ENCODE measurements at regions not wholly inside any gene's neighbourhood (a gene's known extent, or its start where the extent isn't known, plus 50 kb on each side); places are given as distances from the start of the nearest gene placed in this dataset.

DNA sequence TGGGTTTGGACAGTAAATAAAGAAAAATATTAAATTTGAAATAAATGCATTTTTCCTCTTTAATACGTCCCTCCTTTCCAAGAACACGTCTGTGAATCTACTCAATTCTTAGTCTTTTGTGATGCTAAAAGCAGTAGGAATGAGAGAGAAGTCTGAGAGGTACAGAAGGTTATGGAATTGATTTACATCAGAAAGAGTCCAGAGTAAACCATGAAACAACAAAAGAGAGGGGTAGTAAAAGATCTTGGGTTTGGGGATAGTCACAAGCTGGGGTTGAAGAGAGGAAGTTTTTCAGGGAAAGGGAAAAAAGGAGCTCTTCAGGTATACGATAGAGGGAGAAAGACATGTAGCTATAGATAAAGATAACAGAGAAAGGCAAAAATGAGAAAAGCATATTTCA lies 215.4 kb downstream of the RAB28 start:
- no peak overlapping the region for H3K4me2 ChIP-seq (ENCODE audit: low read length)
- no peaks in the 10 kb centered on the region for H3K4me1 ChIP-seq (ENCODE audit: insufficient read depth, low read length)
- no peak overlapping the region for H3K27ac ChIP-seq (ENCODE audit: low read length)
- no peak for TF ChIP-seq EZH2 (IDR thresholded peaks at IDR 0.05; ENCODE audit: low read length, unreplicated experiment)
- no peak for TF ChIP-seq EZH2phosphoT487 (IDR thresholded peaks at IDR 0.05; ENCODE audit: borderline replicate concordance, low read length)
- TF ChIP-seq, protein P1, sequence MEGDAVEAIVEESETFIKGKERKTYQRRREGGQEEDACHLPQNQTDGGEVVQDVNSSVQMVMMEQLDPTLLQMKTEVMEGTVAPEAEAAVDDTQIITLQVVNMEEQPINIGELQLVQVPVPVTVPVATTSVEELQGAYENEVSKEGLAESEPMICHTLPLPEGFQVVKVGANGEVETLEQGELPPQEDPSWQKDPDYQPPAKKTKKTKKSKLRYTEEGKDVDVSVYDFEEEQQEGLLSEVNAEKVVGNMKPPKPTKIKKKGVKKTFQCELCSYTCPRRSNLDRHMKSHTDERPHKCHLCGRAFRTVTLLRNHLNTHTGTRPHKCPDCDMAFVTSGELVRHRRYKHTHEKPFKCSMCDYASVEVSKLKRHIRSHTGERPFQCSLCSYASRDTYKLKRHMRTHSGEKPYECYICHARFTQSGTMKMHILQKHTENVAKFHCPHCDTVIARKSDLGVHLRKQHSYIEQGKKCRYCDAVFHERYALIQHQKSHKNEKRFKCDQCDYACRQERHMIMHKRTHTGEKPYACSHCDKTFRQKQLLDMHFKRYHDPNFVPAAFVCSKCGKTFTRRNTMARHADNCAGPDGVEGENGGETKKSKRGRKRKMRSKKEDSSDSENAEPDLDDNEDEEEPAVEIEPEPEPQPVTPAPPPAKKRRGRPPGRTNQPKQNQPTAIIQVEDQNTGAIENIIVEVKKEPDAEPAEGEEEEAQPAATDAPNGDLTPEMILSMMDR (conservative IDR thresholded peaks at IDR 0.05; ENCODE audit: low read depth, low read length) = no peak
- H3K27me3 ChIP-seq (ENCODE audit: low read length) = no peaks in the 10 kb centered on the region
- ChIA-PET POLR2A (ENCODE audit: unreplicated experiment) (no interaction called here), CTCF (no interaction called here)
- BruUV-seq (replicated peaks) = no TSS peak
- no peak overlapping the region for H3K4me3 ChIP-seq (ENCODE audit: low read length)
- H3K79me2 ChIP-seq (ENCODE audit: low read length) = no peaks in the 10 kb centered on the region
- DNase-seq (no peak), ATAC-seq (no peak)
- H4K20me1 ChIP-seq (ENCODE audit: low read length) = no peaks in the 10 kb centered on the region
- intact Hi-C loops (cut with micrococcal nuclease) = no loop called here
- no peaks in the 10 kb centered on the region for H3F3A ChIP-seq (ENCODE audit: low read length, unreplicated experiment)
- H3K9me2 ChIP-seq (replicated peaks; ENCODE audit: low read length) = no peaks in the 10 kb centered on the region
- no peaks in the 10 kb centered on the region for H3K9me3 ChIP-seq (ENCODE audit: low read length)
- H3K9ac ChIP-seq (ENCODE audit: low read length) = no peak overlapping the region
- no peaks in the 10 kb centered on the region for H3K36me3 ChIP-seq (ENCODE audit: low read depth, low read length)
- no peak overlapping the region for H2AFZ ChIP-seq (ENCODE audit: low read length)

DNA sequence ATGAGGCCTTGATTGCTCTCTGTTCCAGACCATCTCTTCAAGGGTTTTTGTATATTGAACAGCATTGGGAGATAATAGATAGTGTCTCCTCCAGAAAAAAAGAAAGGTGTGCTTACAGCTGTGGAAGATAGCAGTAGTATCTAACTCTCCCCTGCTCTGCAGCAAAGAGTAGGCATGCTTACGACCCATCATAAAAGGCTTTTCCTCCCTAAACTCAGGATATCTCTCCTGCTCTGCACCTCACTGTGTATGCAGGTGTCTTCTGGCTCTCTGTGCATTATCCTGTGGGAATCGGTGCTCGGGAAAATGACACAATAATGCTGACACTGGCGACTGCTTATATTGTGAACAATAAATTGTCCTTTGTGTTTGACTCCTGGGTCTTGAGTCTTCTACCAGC lies 216.0 kb downstream of the RAB28 start:
- Histone ChIP-seq H3K36me3 (ENCODE audit: low read depth, low read length) (no peaks in the 10 kb centered on the region), H3K79me2 (ENCODE audit: low read length) (no peaks in the 10 kb centered on the region), H3K27ac (ENCODE audit: low read length) (no peak overlapping the region), H3K4me1 (ENCODE audit: insufficient read depth, low read length) (no peaks in the 10 kb centered on the region), H4K20me1 (ENCODE audit: low read length) (no peaks in the 10 kb centered on the region), H3K4me3 (ENCODE audit: low read length) (no peak overlapping the region), H3K9me3 (ENCODE audit: low read length) (no peaks in the 10 kb centered on the region), H3F3A (ENCODE audit: low read length, unreplicated experiment) (no peaks in the 10 kb centered on the region), H3K27me3 (ENCODE audit: low read length) (no peaks in the 10 kb centered on the region), H3K9me2 (replicated peaks; ENCODE audit: low read length) (no peaks in the 10 kb centered on the region), H2AFZ (ENCODE audit: low read length) (no peak overlapping the region), H3K4me2 (ENCODE audit: low read length) (no peak overlapping the region), H3K9ac (ENCODE audit: low read length) (no peak overlapping the region)
- ChIA-PET CTCF (no interaction called here), POLR2A (ENCODE audit: unreplicated experiment) (no interaction called here)
- ATAC-seq (no peak), DNase-seq (no peak)
- intact Hi-C loops (cut with micrococcal nuclease) = no loop called here
- BruUV-seq (replicated peaks) = no TSS peak
- TF ChIP-seq EZH2 (IDR thresholded peaks at IDR 0.05; ENCODE audit: low read length, unreplicated experiment) = no peak
- TF ChIP-seq EZH2phosphoT487 (IDR thresholded peaks at IDR 0.05; ENCODE audit: borderline replicate concordance, low read length) = no peak
- TF ChIP-seq, protein P1 (conservative IDR thresholded peaks at IDR 0.05; ENCODE audit: low read depth, low read length) = no peak

DNA sequence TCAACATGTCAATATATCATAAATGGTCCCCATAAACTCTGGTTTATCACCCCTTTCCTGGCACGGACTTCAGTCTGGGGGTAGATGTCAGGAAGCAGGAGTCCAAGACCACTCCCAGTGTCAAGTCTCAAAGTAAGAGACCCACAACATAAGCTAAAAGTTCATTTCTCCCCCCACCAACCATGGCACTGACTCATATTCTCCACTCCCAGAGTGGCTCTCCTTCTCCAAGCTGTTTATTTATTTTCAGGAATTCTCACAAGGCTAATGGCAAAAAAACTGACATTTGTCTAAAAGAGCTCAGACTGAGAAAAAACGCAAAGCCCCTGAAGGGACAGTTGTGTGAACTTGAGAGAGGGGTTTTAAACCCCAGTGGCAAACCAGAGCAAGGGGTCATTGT lies 217.0 kb downstream of the RAB28 start:
- H3F3A ChIP-seq (ENCODE audit: low read length, unreplicated experiment) = no peaks in the 10 kb centered on the region
- ChIA-PET POLR2A (ENCODE audit: unreplicated experiment) (no interaction called here), CTCF (no interaction called here)
- ATAC-seq = no peak
- no peaks in the 10 kb centered on the region for H3K9me3 ChIP-seq (ENCODE audit: low read length)
- no peaks in the 10 kb centered on the region for H3K9me2 ChIP-seq (replicated peaks; ENCODE audit: low read length)
- H3K4me2 ChIP-seq (ENCODE audit: low read length) = no peak overlapping the region
- H3K27me3 ChIP-seq (ENCODE audit: low read length) = no peaks in the 10 kb centered on the region
- H3K36me3 ChIP-seq (ENCODE audit: low read depth, low read length) = no peaks in the 10 kb centered on the region
- no peak for DNase-seq
- intact Hi-C loops (cut with micrococcal nuclease) = no loop called here
- TF ChIP-seq, protein P1 (conservative IDR thresholded peaks at IDR 0.05; ENCODE audit: low read depth, low read length) = no peak
- no peak for TF ChIP-seq EZH2phosphoT487 (IDR thresholded peaks at IDR 0.05; ENCODE audit: borderline replicate concordance, low read length)
- TF ChIP-seq EZH2 (IDR thresholded peaks at IDR 0.05; ENCODE audit: low read length, unreplicated experiment) = no peak
- no peaks in the 10 kb centered on the region for H3K79me2 ChIP-seq (ENCODE audit: low read length)
- H3K4me1 ChIP-seq (ENCODE audit: insufficient read depth, low read length) = no peaks in the 10 kb centered on the region
- no peak overlapping the region for H2AFZ ChIP-seq (ENCODE audit: low read length)
- no peak overlapping the region for H3K4me3 ChIP-seq (ENCODE audit: low read length)
- no peak overlapping the region for H3K9ac ChIP-seq (ENCODE audit: low read length)
- no peaks in the 10 kb centered on the region for H4K20me1 ChIP-seq (ENCODE audit: low read length)
- no peak overlapping the region for H3K27ac ChIP-seq (ENCODE audit: low read length)
- BruUV-seq (replicated peaks) = no TSS peak

Data from PC-3 (cell line).